ENCODE measurements at regions not wholly inside any gene's neighbourhood (a gene's known extent, or its start where the extent isn't known, plus 50 kb on each side); places are given as distances from the start of the nearest gene placed in this dataset.

DNA sequence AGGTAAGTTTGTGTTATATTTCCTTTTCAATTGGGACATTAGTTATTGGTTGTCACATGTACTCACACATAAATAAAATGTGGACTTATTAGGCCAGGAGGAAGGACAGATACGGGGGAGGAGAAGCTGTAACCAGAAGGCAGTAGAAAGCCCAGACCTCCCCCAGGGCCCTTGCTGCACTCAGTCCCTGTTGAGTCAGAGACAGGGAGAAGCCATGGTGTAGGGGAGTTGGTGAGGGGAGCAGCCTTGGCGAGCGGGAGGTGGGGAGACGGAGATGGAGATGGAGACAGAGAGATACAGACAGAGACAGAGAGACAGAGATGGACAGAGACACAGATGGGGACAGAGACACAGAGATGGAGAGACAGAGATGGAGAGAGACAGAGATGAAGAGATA is 263.2 kb downstream of the DLL1 start:
- Histone ChIP-seq H3K4me1 (peaks cover 0 to 32% (median 6%) of the 10 kb centered on the region in 3 donors), H3K4me3 (no peak overlapping the region), H3K27me3 (peaks cover 13% of the 10 kb centered on the region), H3K36me3 (no peaks in the 10 kb centered on the region), H3K27ac (no peak overlapping the region), H3K9me3 (no peaks in the 10 kb centered on the region)
- 89 to 94% methylated on average over 4 of the region's 4 CpGs for WGBS, 2 donors (ENCODE audit: low coverage in 1 of 2)
- ATAC-seq = no peak
- TF ChIP-seq POLR2AphosphoS5 (IDR thresholded peaks at IDR 0.05) (no peak), POLR2A (IDR thresholded peaks at IDR 0.05) (no peak), EP300 (IDR thresholded peaks at IDR 0.05) (no peak)
- TF ChIP-seq, protein P1, sequence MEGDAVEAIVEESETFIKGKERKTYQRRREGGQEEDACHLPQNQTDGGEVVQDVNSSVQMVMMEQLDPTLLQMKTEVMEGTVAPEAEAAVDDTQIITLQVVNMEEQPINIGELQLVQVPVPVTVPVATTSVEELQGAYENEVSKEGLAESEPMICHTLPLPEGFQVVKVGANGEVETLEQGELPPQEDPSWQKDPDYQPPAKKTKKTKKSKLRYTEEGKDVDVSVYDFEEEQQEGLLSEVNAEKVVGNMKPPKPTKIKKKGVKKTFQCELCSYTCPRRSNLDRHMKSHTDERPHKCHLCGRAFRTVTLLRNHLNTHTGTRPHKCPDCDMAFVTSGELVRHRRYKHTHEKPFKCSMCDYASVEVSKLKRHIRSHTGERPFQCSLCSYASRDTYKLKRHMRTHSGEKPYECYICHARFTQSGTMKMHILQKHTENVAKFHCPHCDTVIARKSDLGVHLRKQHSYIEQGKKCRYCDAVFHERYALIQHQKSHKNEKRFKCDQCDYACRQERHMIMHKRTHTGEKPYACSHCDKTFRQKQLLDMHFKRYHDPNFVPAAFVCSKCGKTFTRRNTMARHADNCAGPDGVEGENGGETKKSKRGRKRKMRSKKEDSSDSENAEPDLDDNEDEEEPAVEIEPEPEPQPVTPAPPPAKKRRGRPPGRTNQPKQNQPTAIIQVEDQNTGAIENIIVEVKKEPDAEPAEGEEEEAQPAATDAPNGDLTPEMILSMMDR (IDR thresholded peaks at IDR 0.05) = no peak

DNA sequence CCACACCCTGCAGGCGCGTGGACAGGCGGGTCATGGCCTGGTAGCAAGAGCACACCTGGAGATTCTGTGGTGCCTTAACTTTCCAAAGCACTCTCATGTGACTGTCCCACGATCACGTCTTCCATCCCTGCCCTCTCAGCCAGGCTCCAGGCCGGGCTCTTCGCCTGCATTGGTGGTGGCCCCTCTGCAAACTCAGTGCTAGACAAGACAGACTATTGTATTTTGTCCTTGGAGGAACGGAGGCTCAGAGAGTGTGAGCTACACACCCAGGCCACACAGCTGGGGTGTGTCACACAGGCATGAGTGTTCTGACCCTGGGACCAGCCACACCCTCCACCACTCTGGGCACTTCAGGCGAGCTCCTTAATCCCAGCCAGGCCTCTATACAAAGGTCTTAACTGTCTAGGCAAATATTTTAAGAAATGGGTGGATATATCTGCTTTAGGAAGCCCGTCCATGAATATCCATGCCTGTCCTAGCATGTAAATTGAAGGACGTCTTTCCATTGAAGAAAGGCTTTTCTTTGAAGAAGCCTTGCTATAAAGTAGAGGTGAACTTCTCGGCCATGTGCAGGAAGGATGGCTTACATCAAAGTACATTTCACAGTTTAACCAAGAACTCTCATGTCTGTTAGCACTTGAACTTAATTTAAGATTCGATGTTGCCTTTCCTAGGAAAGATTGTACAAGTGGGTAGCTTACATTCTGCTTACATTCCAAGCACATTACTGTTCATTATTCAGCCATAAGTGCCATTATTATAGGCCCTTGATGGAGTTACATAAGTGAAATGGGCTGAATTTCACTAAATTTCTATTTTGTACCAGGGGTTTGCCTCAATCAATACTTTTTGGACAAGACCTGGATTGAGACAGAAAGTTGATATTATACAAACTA is 263.9 kb downstream of the DLL1 start:
- H3K4me1 ChIP-seq = peaks cover 0 to 32% (median 6%) of the 10 kb centered on the region in 3 donors
- WGBS, 2 donors (ENCODE audit: low coverage in 1 of 2) = 83 to 88% methylated on average over 6 to 12 of the region's 13 CpGs
- H3K4me3 ChIP-seq = no peak overlapping the region
- peaks cover 18% of the 10 kb centered on the region for H3K27me3 ChIP-seq
- no peaks in the 10 kb centered on the region for H3K9me3 ChIP-seq
- no peaks in the 10 kb centered on the region for H3K36me3 ChIP-seq
- no peak for ATAC-seq
- peak overlapping the region in 1 of 4 donors; percentile 3 for H3K27ac ChIP-seq
- TF ChIP-seq POLR2AphosphoS5 (IDR thresholded peaks at IDR 0.05) (no peak), EP300 (IDR thresholded peaks at IDR 0.05) (no peak)
- TF ChIP-seq, protein P1 (IDR thresholded peaks at IDR 0.05) = no peak

DNA sequence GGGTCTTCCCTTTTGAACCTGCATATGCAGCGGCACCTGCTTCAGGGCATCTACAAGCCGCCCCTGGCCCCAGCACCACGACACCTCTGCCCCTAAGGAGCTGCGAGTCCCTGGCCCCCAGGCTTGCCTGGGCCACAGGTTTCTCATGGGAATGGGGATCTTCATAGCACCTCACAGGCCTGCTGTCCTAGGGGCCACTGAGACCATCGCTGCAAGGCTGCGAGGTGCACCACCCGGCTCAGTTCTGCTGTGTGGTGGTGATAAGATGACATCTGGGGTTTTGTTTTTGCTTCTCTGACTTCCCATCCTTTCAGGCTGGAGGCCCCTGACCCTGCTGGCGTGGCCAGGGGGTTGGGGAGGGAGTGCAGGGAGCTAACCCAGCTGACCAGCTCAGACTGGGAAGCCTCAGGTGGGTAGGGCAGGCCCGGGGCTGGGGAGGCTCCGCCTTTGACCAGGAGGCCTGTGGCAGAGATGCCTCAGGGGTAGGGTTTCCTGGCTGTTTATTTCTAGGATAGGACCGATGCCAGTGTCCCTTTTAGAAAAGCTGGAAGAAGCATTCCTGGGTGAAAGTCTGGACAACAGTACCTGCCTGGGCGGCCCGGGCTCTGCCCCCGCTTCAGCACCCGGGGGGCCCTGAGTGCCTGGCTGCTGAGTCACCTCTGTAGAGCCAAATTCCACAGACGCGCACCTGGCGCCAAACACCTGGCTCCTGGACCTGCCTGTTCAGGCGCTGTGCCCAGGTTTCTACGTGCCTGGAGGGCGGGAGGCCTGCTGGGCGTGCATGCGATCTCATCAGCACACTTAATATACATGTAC is 264.7 kb downstream of the DLL1 start:
- Histone ChIP-seq H3K27me3 (peaks cover 21% of the 10 kb centered on the region), H3K4me1 (peaks cover 0 to 29% (median 6%) of the 10 kb centered on the region in 3 donors), H3K9me3 (no peaks in the 10 kb centered on the region), H3K4me3 (no peak overlapping the region), H3K27ac (no peak overlapping the region), H3K36me3 (no peaks in the 10 kb centered on the region)
- 100% methylated on average over 2 to 3 of the region's 23 CpGs for WGBS, 2 donors (ENCODE audit: low coverage in 1 of 2)
- no peak for TF ChIP-seq EP300 (IDR thresholded peaks at IDR 0.05)
- TF ChIP-seq POLR2AphosphoS5 (IDR thresholded peaks at IDR 0.05) = no peak
- TF ChIP-seq, protein P1 (IDR thresholded peaks at IDR 0.05) = no peak
- TF ChIP-seq POLR2A (IDR thresholded peaks at IDR 0.05) = no peak
- no peak for ATAC-seq

DNA sequence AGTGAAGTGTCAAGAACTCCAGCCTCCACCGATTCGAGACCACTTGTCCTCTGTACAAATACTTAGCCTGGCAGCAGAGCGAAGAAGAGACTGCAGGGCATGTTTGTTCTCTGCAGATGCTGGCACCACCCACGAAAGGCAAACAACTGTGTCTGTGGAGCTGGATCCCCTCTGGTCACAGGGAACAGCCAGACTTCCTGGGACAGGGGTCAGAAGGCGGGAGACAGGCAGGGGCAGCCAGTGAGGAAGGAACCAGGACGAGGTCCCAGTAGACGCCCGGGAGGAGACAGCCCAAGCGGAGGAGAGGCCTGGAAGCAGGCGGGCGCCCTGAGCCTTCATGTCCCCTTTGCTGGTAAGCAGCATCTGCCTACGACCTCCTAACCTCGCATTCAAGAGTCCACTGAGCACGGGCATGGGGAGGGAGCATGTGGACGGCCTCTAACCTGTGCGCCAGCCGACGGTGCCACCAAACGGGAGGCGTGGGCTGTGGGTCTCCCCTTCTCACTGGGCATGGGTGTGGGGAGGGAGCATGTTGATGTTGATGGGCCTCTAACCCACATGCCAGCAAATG is 265.5 kb downstream of the DLL1 start:
- Histone ChIP-seq H3K9me3 (no peaks in the 10 kb centered on the region), H3K4me3 (no peak overlapping the region), H3K36me3 (no peaks in the 10 kb centered on the region), H3K27ac (no peak overlapping the region), H3K4me1 (peaks cover 0 to 23% (median 6%) of the 10 kb centered on the region in 3 donors), H3K27me3 (peaks cover 21% of the 10 kb centered on the region)
- WGBS, 2 donors (ENCODE audit: low coverage in 1 of 2) = 77 to 90% methylated on average over 10 to 11 of the region's 20 CpGs
- TF ChIP-seq EP300 (IDR thresholded peaks at IDR 0.05) (no peak), POLR2A (IDR thresholded peaks at IDR 0.05) (no peak), POLR2AphosphoS5 (IDR thresholded peaks at IDR 0.05) (no peak)
- TF ChIP-seq, protein P1 (IDR thresholded peaks at IDR 0.05) = no peak
- ATAC-seq = no peak

Data from gastroesophageal sphincter (tissue), 4 donors.